Esophagus muscularis mucosa (tissue), 4 donors: ENCODE measurements at regions not wholly inside any gene's neighbourhood (a gene's known extent, or its start where the extent isn't known, plus 50 kb on each side); places are given as distances from the start of the nearest gene placed in this dataset.

ENCODE experiments used
- DNase-seq: peaks from one replicate; pipeline ENCODE4 v3.0.0-alpha.2; 2017; ENCODE audit errors: extremely low spot score
- H3K27ac ChIP-seq, 4 donors: fragments of 200-600 bp; sonication (generic); replicated peaks in 1 of 4; 1 replicate in 3 of 4; 2 replicates in 1 of 4; pipeline ENCODE4 v1.5.1; 2016 to 2019; ENCODE audit warnings: mild to moderate bottlenecking in 1 of 4
- H3K27me3 ChIP-seq, 4 donors: fragments of 200-600 bp; sonication (generic); one replicate each; pipeline versions ENCODE4 v1.5.1 to v1.6.0; 2016 to 2019
- H3K36me3 ChIP-seq, 4 donors: fragments of 200-600 bp; sonication (generic); one replicate each; pipeline ENCODE4 v1.5.1; 2016 to 2019
- H3K4me1 ChIP-seq, 4 donors: fragments of 200-600 bp; sonication (generic); one replicate each; pipeline ENCODE4 v1.5.1; 2016 to 2019
- H3K4me3 ChIP-seq, 4 donors: fragments of 200-600 bp; sonication (generic); 1 replicate in 2 of 4; 2 replicates in 2 of 4; pipeline ENCODE4 v1.5.1; 2016 to 2019; ENCODE audit warnings: mild to moderate bottlenecking in 4 of 4, moderate library complexity in 1 of 4
- H3K9me3 ChIP-seq, 4 donors: fragments of 200-600 bp; sonication (generic); 1 replicate in 3 of 4; 2 replicates in 1 of 4; pipeline ENCODE4 v1.5.1; 2016 to 2019
- CTCF ChIP-seq, 3 experiments: fragments of 200-600 bp in 2 of 3; fragments of 450-650 bp in 1 of 3; sonication (generic) in 2 of 3; IDR thresholded peaks; one replicate each; pipeline ENCODE4 v1.5.1; 2017 to 2019; ENCODE audit warnings: antibody characterized with exemption in 3 of 3, mild to moderate bottlenecking in 2 of 3, moderate library complexity in 1 of 3
- EP300 ChIP-seq: sonication (generic); formaldehyde crosslinking; IDR thresholded peaks from one replicate; pipeline ENCODE4 v1.6.1; 2017; ENCODE audit warnings: antibody characterized with exemption
- POLR2A ChIP-seq: fragments of 450-650 bp; IDR thresholded peaks from one replicate; pipeline ENCODE4 v1.6.1; 2017; ENCODE audit warnings: antibody characterized with exemption, moderate library complexity, mild to moderate bottlenecking, low read depth
- POLR2AphosphoS5 ChIP-seq, 2 donors: sonication (generic); formaldehyde crosslinking; IDR thresholded peaks; one replicate each; pipeline ENCODE4 v1.6.1; 2017; ENCODE audit warnings: antibody characterized with exemption in 2 of 2
- WGBS: methylation state at CpG from one replicate; pipeline ENCODE4 v1.1.5; 2018; 5-methylcytosine and 5-hydroxymethylcytosine counted together
- intact Hi-C: fragments of 100-400 bp; cut with DNase I; formaldehyde crosslinking; loops from one replicate; pipeline ENCODE4 v1.15.1; 2023

GRCh38 chr4:29927895-29928294 is 792.3 kb upstream of the PCDH7 start:
- Histone ChIP-seq H3K27ac (no peak overlapping the region), H3K4me3 (no peak overlapping the region), H3K9me3 (no peaks in the 10 kb centered on the region), H3K36me3 (no peaks in the 10 kb centered on the region), H3K27me3 (peaks cover 0 to 4% (median 0%) of the 10 kb centered on the region in 4 donors), H3K4me1 (no peaks in the 10 kb centered on the region)
- no peak for DNase-seq
- TF ChIP-seq EP300 = no peak
- no peak for TF ChIP-seq CTCF (IDR thresholded peaks at IDR 0.05)
- TF ChIP-seq POLR2AphosphoS5 (IDR thresholded peaks at IDR 0.05) = no peak
- TF ChIP-seq POLR2A = no peak
- 88% methylated on average over 1 of the region's 2 CpGs for WGBS
- intact Hi-C loops = no loop called here

- intact Hi-C loops = no loop called here
These were observed 771.7 kb upstream of the PCDH7 start for GRCh38 chr4:29948451-29948850.

DNA sequence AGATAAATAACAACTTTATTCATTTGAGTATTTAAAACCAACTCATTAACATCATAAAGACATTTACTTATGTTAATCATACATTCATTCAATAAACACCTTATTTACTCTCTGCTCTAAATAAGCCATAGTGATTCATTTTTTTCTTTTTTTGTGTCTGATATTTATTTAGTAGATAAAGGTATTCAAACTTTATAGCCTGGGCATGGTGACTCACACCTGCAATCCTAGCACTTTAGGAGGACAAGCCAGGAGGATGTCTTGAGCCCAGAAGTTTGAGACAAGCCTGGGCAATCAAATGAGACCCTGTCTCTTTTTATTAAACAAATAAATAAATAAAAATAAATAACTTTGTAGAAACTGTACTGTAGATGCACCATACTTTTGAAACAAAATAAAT is 771.3 kb upstream of the PCDH7 start:
- no peak overlapping the region for H3K4me3 ChIP-seq
- no peaks in the 10 kb centered on the region for H3K27me3 ChIP-seq
- H3K9me3 ChIP-seq = no peaks in the 10 kb centered on the region
- DNase-seq = no peak
- intact Hi-C loops = no loop called here
- H3K36me3 ChIP-seq = no peaks in the 10 kb centered on the region
- no peak overlapping the region for H3K27ac ChIP-seq
- no peaks in the 10 kb centered on the region for H3K4me1 ChIP-seq
- TF ChIP-seq CTCF (IDR thresholded peaks at IDR 0.05) (no peak), POLR2A (no peak), POLR2AphosphoS5 (IDR thresholded peaks at IDR 0.05) (no peak), EP300 (no peak)

More at GRCh38 chr4:29948451-29948850, 771.7 kb upstream of the PCDH7 start:
- DNase-seq = no peak
- H3K36me3 ChIP-seq = no peaks in the 10 kb centered on the region
- no peak overlapping the region for H3K27ac ChIP-seq
- no peaks in the 10 kb centered on the region for H3K27me3 ChIP-seq
- WGBS = 81% methylated on average over 2 of the region's 2 CpGs
- no peaks in the 10 kb centered on the region for H3K9me3 ChIP-seq
- H3K4me3 ChIP-seq = no peak overlapping the region
- TF ChIP-seq POLR2AphosphoS5 (IDR thresholded peaks at IDR 0.05) = no peak
- no peak for TF ChIP-seq POLR2A
- no peak for TF ChIP-seq EP300
- no peak for TF ChIP-seq CTCF (IDR thresholded peaks at IDR 0.05)
- H3K4me1 ChIP-seq = no peaks in the 10 kb centered on the region

- H3K9me3 ChIP-seq = no peaks in the 10 kb centered on the region
- DNase-seq = no peak
- intact Hi-C loops = no loop called here
- no peaks in the 10 kb centered on the region for H3K36me3 ChIP-seq
- no peak for TF ChIP-seq EP300
- no peak for TF ChIP-seq POLR2AphosphoS5 (IDR thresholded peaks at IDR 0.05)
- TF ChIP-seq CTCF (IDR thresholded peaks at IDR 0.05) = no peak
- no peak for TF ChIP-seq POLR2A
- WGBS = 67% methylated on average over 2 of the region's 2 CpGs
- H3K27ac ChIP-seq = no peak overlapping the region
- H3K4me3 ChIP-seq = no peak overlapping the region
- no peaks in the 10 kb centered on the region for H3K4me1 ChIP-seq
- H3K27me3 ChIP-seq = no peaks in the 10 kb centered on the region
These were observed 753.8 kb upstream of the PCDH7 start for GRCh38 chr4:29966386-29966785.

GRCh38 chr4:29970626-29971025 is 749.5 kb upstream of the PCDH7 start:
- 65% methylated on average over 2 of the region's 2 CpGs for WGBS
- intact Hi-C loops = no loop called here
- DNase-seq = no peak
- TF ChIP-seq POLR2A = no peak
- TF ChIP-seq EP300 = no peak
- TF ChIP-seq CTCF (IDR thresholded peaks at IDR 0.05) = no peak
- no peak for TF ChIP-seq POLR2AphosphoS5 (IDR thresholded peaks at IDR 0.05)
- Histone ChIP-seq H3K9me3 (no peaks in the 10 kb centered on the region), H3K4me1 (no peaks in the 10 kb centered on the region), H3K27ac (no peak overlapping the region), H3K36me3 (no peaks in the 10 kb centered on the region), H3K4me3 (no peak overlapping the region), H3K27me3 (no peaks in the 10 kb centered on the region)
